HCT116 (cell line): ENCODE measurements at regions not wholly inside any gene's neighbourhood (a gene's known extent, or its start where the extent isn't known, plus 50 kb on each side); places are given as distances from the start of the nearest gene placed in this dataset.

Source experiments
- CEBPB ChIP-seq: IDR thresholded peaks from 2 replicates; pipeline ENCODE4 v1.6.1; 2012; ENCODE audit warnings: low read depth
- CTCF ChIP-seq, 3 experiments: fragments of 200-600 bp in 1 of 3; sonication (generic) in 1 of 3; IDR thresholded peaks in 2 of 3; conservative IDR thresholded peaks in 1 of 3; 2 replicates each; pipeline ENCODE4 v1.5.1; 2012 to 2017; ENCODE audit warnings: low read depth in 2 of 3, low read length in 2 of 3, antibody characterized with exemption in 1 of 3, borderline replicate concordance in 1 of 3, control low read depth in 1 of 3, mild to moderate bottlenecking in 1 of 3, mixed read lengths in 1 of 3, mixed run types in 1 of 3, moderate library complexity in 1 of 3; ENCODE audit not compliant: insufficient read depth in 1 of 3
- EGR1 ChIP-seq: IDR thresholded peaks from 2 replicates; pipeline ENCODE4 v1.6.1; 2012; ENCODE audit warnings: low read depth
- EZH2 ChIP-seq: fragments of 200-600 bp; sonication (generic); IDR thresholded peaks from 2 replicates; pipeline ENCODE4 v1.6.1; 2017; ENCODE audit warnings: antibody characterized with exemption, mixed run types
- EZH2phosphoT487 ChIP-seq: fragments of 200-600 bp; IDR thresholded peaks from 2 replicates; pipeline ENCODE4 v1.6.1; 2018; ENCODE audit warnings: antibody characterized with exemption, borderline replicate concordance
- FOSL1 ChIP-seq: IDR thresholded peaks from 2 replicates; pipeline ENCODE4 v1.6.1; 2012; ENCODE audit warnings: low read depth
- POLR2A ChIP-seq: IDR thresholded peaks from 2 replicates; pipeline ENCODE4 v1.7.0; 2011; ENCODE audit warnings: borderline replicate concordance; ENCODE audit not compliant: insufficient read depth, insufficient read length; ENCODE audit errors: extremely low read depth
- POLR2AphosphoS5 ChIP-seq: IDR thresholded peaks from 2 replicates; pipeline ENCODE4 v1.6.1; 2011; ENCODE audit warnings: mild to moderate bottlenecking, low read depth, low read length, moderate library complexity
- REST ChIP-seq: IDR thresholded peaks from 2 replicates; pipeline ENCODE4 v1.6.1; 2012; ENCODE audit warnings: low read depth
- SIN3A ChIP-seq: IDR thresholded peaks from 2 replicates; pipeline ENCODE4 v1.6.1; 2012; ENCODE audit warnings: low read depth
- SRF ChIP-seq: IDR thresholded peaks from 2 replicates; pipeline ENCODE4 v1.6.1; 2012; ENCODE audit warnings: low read depth
- ZFX ChIP-seq: fragments of 450-650 bp; IDR thresholded peaks from 2 replicates; pipeline ENCODE4 v1.6.1; 2017

GRCh38 chr5:168159425-168159824 is 132.0 kb upstream of the WWC1 start:
- TF ChIP-seq CTCF (IDR thresholded peaks at IDR 0.05 in 2 of 3, conservative IDR thresholded peaks at IDR 0.05 in 1 of 3; ENCODE audit: borderline replicate concordance in 1 of 3, insufficient read depth in 1 of 3, low read depth in 2 of 3, low read length in 2 of 3) = no peak
- no peak for TF ChIP-seq POLR2AphosphoS5
- TF ChIP-seq EGR1 = no peak
- no peak for TF ChIP-seq SRF
- TF ChIP-seq EZH2 = no peak
- no peak for TF ChIP-seq POLR2A
- TF ChIP-seq ZFX = no peak
- no peak for TF ChIP-seq EZH2phosphoT487
- no peak for TF ChIP-seq SIN3A
- no peak for TF ChIP-seq FOSL1
- no peak for TF ChIP-seq REST
- no peak for TF ChIP-seq CEBPB
